Testis (tissue), 2 donors: ENCODE measurements at regions not wholly inside any gene's neighbourhood (a gene's known extent, or its start where the extent isn't known, plus 50 kb on each side); places are given as distances from the start of the nearest gene placed in this dataset.

Experiments
- POLR2A ChIP-seq: fragments of 450-650 bp; IDR thresholded peaks from one replicate; pipeline ENCODE4 v1.6.1; 2017; ENCODE audit warnings: antibody characterized with exemption, mild to moderate bottlenecking, moderate library complexity
- TF ChIP-seq, protein P1 (sequence below), 3 experiments: fragments of 450-650 bp in 2 of 3; fragments of 200-600 bp in 1 of 3; sonication (generic) in 1 of 3; IDR thresholded peaks; one replicate each; pipeline ENCODE4 v1.5.1; 2016 to 2019; ENCODE audit warnings: antibody characterized with exemption in 3 of 3, mild to moderate bottlenecking in 2 of 3, moderate library complexity in 1 of 3

DNA sequence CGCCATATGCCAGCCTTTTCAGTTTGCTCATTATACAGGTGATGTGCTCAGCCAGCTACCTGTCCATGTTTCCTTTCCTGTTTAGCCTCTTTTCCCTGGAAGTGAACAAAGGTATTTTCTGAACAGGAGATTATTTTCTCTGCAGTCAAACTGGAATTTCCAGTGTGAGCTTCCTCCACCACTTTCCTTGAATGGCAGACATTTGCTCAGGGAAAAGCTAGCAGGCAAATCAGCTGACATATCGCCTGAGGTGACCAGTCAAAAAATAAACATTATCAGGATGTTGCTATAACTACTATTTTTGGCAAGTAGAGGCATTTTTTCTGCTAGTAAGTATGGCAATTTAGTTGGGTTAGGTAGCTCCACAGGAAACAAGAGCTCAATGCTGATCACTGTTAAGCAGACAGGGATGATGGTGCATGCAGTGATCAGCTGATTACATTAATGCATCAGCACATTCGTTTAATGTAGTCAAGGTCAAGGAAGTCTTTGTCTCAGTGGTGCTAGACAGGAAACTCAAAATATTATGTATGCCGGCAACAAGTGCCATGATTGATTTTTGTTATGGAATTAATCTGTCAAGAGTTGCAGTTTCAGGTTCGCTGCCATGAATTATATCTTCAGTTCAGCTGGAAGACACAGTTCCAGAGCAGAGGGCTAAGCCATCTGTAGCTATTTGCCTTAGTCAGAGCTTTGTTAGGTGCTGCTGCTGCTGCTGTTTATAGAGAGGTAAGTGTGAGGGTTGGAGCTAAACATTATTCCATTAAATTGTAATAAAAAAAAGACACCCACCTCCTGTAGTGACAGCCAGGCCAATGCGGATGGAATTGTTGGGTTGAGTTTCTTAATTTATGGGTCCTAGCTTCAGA lies 179.7 kb upstream of the ST6GALNAC5 start:
- TF ChIP-seq, protein P1, sequence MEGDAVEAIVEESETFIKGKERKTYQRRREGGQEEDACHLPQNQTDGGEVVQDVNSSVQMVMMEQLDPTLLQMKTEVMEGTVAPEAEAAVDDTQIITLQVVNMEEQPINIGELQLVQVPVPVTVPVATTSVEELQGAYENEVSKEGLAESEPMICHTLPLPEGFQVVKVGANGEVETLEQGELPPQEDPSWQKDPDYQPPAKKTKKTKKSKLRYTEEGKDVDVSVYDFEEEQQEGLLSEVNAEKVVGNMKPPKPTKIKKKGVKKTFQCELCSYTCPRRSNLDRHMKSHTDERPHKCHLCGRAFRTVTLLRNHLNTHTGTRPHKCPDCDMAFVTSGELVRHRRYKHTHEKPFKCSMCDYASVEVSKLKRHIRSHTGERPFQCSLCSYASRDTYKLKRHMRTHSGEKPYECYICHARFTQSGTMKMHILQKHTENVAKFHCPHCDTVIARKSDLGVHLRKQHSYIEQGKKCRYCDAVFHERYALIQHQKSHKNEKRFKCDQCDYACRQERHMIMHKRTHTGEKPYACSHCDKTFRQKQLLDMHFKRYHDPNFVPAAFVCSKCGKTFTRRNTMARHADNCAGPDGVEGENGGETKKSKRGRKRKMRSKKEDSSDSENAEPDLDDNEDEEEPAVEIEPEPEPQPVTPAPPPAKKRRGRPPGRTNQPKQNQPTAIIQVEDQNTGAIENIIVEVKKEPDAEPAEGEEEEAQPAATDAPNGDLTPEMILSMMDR (IDR thresholded peaks at IDR 0.05) = no peak
- no peak for TF ChIP-seq POLR2A
